LNCAP (cell line): ENCODE measurements at regions not wholly inside any gene's neighbourhood (a gene's known extent, or its start where the extent isn't known, plus 50 kb on each side); places are given as distances from the start of the nearest gene placed in this dataset.

Experiments used
- TF ChIP-seq, protein P1 (sequence below): fragments of 450-650 bp; IDR thresholded peaks from 2 replicates; pipeline ENCODE4 v1.5.1; 2017; ENCODE audit warnings: mild to moderate bottlenecking

DNA sequence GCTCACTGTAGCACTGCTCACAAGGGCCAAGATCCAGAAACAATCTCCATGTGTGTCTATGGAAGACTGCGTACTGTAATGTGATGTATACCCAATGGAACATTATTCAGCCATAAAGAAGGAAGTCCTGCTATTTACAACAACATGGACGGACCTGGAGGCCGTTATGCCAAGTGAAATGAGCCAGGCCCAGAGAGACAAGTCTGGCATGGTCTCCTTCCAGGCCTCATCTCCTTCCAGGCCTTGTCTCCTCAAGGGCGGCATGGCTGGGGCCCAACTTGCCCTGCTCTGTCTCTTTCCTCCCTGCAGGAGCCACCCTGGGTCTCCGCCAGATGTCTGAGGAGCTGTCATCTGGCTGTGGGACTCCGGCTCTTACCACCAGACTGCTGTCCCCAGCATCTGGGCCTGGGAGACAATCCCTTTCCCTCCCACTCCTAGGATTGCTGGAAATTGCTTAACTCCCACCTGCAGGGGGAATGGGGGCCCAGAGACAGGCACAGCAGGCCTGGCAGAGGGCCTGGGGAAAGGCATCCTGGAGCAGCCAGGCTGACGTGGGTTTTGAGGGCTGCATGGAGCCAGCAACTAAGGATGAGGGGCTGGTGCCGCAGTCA, 1326.6 kb downstream of the TBC1D22A start:
- TF ChIP-seq, protein P1, sequence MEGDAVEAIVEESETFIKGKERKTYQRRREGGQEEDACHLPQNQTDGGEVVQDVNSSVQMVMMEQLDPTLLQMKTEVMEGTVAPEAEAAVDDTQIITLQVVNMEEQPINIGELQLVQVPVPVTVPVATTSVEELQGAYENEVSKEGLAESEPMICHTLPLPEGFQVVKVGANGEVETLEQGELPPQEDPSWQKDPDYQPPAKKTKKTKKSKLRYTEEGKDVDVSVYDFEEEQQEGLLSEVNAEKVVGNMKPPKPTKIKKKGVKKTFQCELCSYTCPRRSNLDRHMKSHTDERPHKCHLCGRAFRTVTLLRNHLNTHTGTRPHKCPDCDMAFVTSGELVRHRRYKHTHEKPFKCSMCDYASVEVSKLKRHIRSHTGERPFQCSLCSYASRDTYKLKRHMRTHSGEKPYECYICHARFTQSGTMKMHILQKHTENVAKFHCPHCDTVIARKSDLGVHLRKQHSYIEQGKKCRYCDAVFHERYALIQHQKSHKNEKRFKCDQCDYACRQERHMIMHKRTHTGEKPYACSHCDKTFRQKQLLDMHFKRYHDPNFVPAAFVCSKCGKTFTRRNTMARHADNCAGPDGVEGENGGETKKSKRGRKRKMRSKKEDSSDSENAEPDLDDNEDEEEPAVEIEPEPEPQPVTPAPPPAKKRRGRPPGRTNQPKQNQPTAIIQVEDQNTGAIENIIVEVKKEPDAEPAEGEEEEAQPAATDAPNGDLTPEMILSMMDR: no peak

DNA sequence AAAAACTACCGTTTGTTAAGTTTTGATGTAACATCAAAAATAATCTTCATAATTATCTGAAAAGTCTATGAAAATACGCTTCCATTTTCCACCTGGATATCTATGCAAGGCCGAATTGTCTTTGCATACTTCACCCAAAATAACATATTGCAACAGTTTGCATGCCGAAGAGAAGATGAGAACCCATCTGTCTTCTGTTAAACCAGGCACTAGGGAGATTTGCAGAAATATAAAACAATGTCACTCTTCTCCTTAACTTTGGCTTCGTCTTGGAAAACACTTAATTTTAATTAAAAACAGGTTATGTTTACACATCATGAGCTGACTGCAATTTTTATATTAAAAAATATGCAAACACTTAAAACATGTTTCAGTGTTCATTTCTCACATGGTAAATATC, 1325.8 kb downstream of the TBC1D22A start:
- TF ChIP-seq, protein P1: no peak

DNA sequence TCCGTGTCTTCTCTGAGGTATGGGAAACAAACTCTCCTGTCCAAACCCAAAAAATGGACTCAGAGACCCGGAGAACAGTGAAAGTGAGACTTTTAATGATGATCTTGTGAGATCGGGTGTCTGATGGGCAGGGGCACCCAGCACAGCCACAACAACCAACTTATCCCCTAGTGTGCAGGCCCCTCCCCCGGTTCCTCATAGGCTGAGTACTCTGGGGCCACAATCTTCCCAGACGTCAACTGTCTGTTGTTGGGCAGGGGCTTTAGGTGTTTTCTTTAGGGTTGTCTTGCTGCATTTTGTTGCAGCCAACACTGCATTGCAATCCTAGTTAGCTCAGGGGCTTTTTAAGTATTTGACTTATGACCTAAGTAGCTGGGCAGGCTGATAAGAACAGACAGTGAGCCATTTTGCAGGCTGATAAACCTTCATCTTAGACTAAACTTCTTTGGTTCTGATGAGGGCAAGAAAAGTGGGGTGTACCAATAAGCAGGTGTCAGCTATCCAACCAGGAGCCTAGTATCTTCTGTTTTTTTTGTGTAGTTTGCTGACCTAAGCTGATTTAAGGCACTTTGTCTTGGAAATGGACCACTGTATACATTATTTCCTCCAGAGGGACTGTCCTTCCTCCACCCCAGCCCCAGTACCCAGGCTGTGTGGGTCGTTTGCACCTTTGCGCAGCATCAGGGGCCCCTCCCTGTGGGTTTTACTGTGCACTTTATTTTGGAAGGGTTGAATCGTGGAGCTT, 1323.6 kb downstream of the TBC1D22A start:
- TF ChIP-seq, protein P1: no peak

- TF ChIP-seq, protein P1: no peak
These were observed 1322.2 kb downstream of the TBC1D22A start for GRCh38 chr22:48084729-48085050.

- TF ChIP-seq, protein P1: no peak
These were observed 1321.7 kb downstream of the TBC1D22A start for GRCh38 chr22:48084041-48084728.

GRCh38 chr22:48083502-48083901, 1321.1 kb downstream of the TBC1D22A start:
- TF ChIP-seq, protein P1: no peak

GRCh38 chr22:48082284-48082683, 1319.8 kb downstream of the TBC1D22A start:
- TF ChIP-seq, protein P1: no peak
